Adrenal gland (tissue), 5 donors: ENCODE measurements at regions not wholly inside any gene's neighbourhood (a gene's known extent, or its start where the extent isn't known, plus 50 kb on each side); places are given as distances from the start of the nearest gene placed in this dataset.

Experiments
- CTCF ChIP-seq, 6 experiments: fragments of 450-650 bp in 4 of 6; fragments of 200-600 bp in 2 of 6; sonication (generic) in 1 of 6; IDR thresholded peaks; 1 replicate in 5 of 6; 2 replicates in 1 of 6; pipeline versions ENCODE4 v1.5.1 to v1.8.0; 2016 to 2021; ENCODE audit warnings: antibody characterized with exemption in 6 of 6, mild to moderate bottlenecking in 2 of 6, moderate library complexity in 1 of 6
- POLR2A ChIP-seq, 2 donors: fragments of 450-650 bp; IDR thresholded peaks; one replicate each; pipeline ENCODE4 v1.6.1; 2017; ENCODE audit warnings: antibody characterized with exemption in 2 of 2, mild to moderate bottlenecking in 2 of 2, moderate library complexity in 1 of 2
- donor health status: DM: no; HTN: no; CAD: no.

GRCh38 chr7:132059141-132059540 lies 502.7 kb upstream of the PODXL start:
- TF ChIP-seq CTCF (IDR thresholded peaks at IDR 0.05) (no peak), POLR2A (IDR thresholded peaks at IDR 0.05) (no peak)
